Stimulated activated naive CD8-positive, alpha-beta T cell treated with anti-CD3 and anti-CD28 coated beads, Interleukin-15, amount 100 ng/mL, for 72 hours (primary cell): ENCODE measurements at regions not wholly inside any gene's neighbourhood (a gene's known extent, or its start where the extent isn't known, plus 50 kb on each side); places are given as distances from the start of the nearest gene placed in this dataset.

Experiments used
- ATAC-seq: fragments of 150-1000 bp; cut with Tn5 transposase; 2 replicates; pipeline ENCODE4 v1.10.0; 2021; ENCODE audit warnings: mild to moderate bottlenecking, moderate library complexity
- DNase-seq, 2 donors: peaks; one replicate each; pipeline ENCODE4 v3.0.0; 2021 to 2022
- H3K27ac Mint-ChIP-seq, 2 donors: one replicate each; pipeline ENCODE4 v1.8.0; 2022; ENCODE audit warnings: mild to moderate bottlenecking in 2 of 2, mixed read lengths in 2 of 2, moderate library complexity in 2 of 2
- H3K27me3 Mint-ChIP-seq: one replicate; pipeline ENCODE4 v1.8.0; 2022; ENCODE audit warnings: mixed read lengths
- H3K4me1 Mint-ChIP-seq: one replicate; pipeline ENCODE4 v1.8.0; 2022; ENCODE audit warnings: mild to moderate bottlenecking, mixed read lengths
- H3K4me3 Mint-ChIP-seq, 2 donors: one replicate each; pipeline ENCODE4 v1.8.0; 2022; ENCODE audit warnings: mild to moderate bottlenecking in 2 of 2, mixed read lengths in 2 of 2, moderate library complexity in 1 of 2
- H3K9me3 Mint-ChIP-seq, 2 donors: one replicate each; pipeline ENCODE4 v1.8.0; 2022; ENCODE audit warnings: mixed read lengths in 2 of 2

- DNase-seq: no peak
- no peak for ATAC-seq
- Mint-ChIP-seq H3K27me3 (no peaks in the 10 kb centered on the region), H3K4me3 (no peak overlapping the region), H3K4me1 (peaks cover 5% of the 10 kb centered on the region), H3K9me3 (no peaks in the 10 kb centered on the region), H3K27ac (no peak overlapping the region)
Observed at GRCh38 chr15:66899555-66900350, 165.6 kb upstream of the SMAD3 start.

- H3K4me1 Mint-ChIP-seq: peaks cover 5% of the 10 kb centered on the region
- H3K27ac Mint-ChIP-seq: peak overlapping the region in 1 of 2 donors; percentile 38
- ATAC-seq (no peak), DNase-seq (no peak)
- H3K27me3 Mint-ChIP-seq: no peaks in the 10 kb centered on the region
- no peak overlapping the region for H3K4me3 Mint-ChIP-seq
- H3K9me3 Mint-ChIP-seq: no peaks in the 10 kb centered on the region
Observed at GRCh38 chr15:66900586-66901310, 164.7 kb upstream of the SMAD3 start.

GRCh38 chr15:66901336-66902100 is 163.9 kb upstream of the SMAD3 start:
- H3K4me1 Mint-ChIP-seq: peaks cover 5% of the 10 kb centered on the region
- no peaks in the 10 kb centered on the region for H3K27me3 Mint-ChIP-seq
- peaks cover 3 to 6% of the 10 kb centered on the region in 2 donors for H3K9me3 Mint-ChIP-seq
- DNase-seq: no peak
- H3K4me3 Mint-ChIP-seq: no peak overlapping the region
- no peak for ATAC-seq
- peak overlapping the region in 1 of 2 donors; percentile 38 for H3K27ac Mint-ChIP-seq

GRCh38 chr15:66905185-66905584 is 160.2 kb upstream of the SMAD3 start:
- ATAC-seq (no peak), DNase-seq (no peak)
- no peak overlapping the region for H3K27ac Mint-ChIP-seq
- H3K9me3 Mint-ChIP-seq: peaks cover 6 to 8% of the 10 kb centered on the region in 2 donors
- peaks cover 11% of the 10 kb centered on the region for H3K4me1 Mint-ChIP-seq
- no peaks in the 10 kb centered on the region for H3K27me3 Mint-ChIP-seq
- no peak overlapping the region for H3K4me3 Mint-ChIP-seq

DNA sequence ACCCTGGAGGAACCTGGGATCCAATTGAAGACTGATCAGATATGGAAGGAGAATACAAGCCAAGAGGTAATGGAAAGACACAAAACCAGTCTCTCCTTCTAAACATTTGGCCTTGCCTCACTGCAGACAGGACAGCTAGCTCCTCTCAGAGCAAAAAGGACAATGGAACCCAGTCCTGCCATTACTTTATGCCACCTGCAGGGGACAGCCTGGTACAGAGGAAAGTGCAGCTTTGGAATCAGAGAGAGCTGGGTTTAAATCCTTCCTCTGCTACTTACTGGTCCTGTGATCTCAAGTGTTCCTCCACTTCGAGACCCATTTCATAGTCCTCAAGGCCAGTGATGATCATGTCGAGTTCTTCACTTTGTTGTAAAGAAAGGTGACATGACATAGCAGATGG is 159.4 kb upstream of the SMAD3 start:
- Mint-ChIP-seq H3K27me3 (no peaks in the 10 kb centered on the region), H3K9me3 (peaks cover 6 to 8% of the 10 kb centered on the region in 2 donors), H3K27ac (no peak overlapping the region), H3K4me1 (peaks cover 11% of the 10 kb centered on the region), H3K4me3 (no peak overlapping the region)
- no peak for ATAC-seq
- DNase-seq: no peak

GRCh38 chr15:66906668-66907614 is 158.5 kb upstream of the SMAD3 start:
- Mint-ChIP-seq H3K9me3 (peaks cover 6 to 8% of the 10 kb centered on the region in 2 donors), H3K4me3 (no peak overlapping the region), H3K4me1 (peaks cover 19% of the 10 kb centered on the region), H3K27me3 (no peaks in the 10 kb centered on the region), H3K27ac (no peak overlapping the region)
- ATAC-seq (no peak), DNase-seq (no peak)

DNA sequence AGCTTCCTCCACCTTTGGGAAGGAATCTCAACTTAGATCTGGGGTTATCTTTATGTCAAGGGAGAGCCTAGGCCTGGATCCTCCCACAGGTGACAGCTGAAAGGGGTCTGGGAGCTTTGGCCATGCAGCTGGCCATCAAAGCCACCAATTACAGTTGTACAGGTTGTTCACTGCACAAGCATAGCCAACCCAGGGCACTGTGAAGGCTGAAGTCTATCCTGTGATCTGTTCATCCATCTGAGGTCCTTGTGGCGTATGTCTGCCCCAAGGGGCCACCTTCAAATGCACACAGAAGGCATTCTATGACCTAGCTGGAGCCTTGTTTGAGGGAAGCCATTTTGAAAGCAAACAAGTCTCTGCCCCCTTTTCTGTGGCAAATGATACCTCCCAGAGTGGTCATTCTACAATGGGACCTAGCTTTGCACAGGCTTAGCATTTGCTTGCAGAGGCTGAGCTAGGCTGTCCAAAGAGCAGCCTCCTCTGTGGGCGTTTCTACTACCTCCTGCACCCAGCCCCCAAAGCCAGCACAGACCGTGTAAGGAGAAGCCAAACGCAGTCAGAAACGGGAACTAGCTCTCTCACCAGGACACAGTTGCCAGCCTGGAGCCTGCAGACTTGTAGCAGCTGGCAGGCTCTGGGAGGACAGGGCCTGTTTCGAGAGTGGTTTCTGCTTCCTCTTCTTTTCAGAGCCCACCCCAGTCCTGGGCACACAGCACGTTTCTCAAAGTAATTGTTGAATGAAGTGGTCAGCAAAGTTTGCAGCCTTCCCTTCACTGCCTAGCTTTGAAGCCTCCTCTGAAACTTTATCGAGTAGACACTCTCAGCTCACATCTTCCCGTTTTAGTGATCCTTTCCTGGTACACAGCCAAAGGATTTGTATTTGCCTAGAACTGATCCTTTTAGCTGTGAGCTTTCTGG is 157.3 kb upstream of the SMAD3 start:
- Mint-ChIP-seq H3K27me3 (no peaks in the 10 kb centered on the region), H3K9me3 (peaks cover 6 to 8% of the 10 kb centered on the region in 2 donors), H3K4me1 (peaks cover 31% of the 10 kb centered on the region), H3K4me3 (no peak overlapping the region), H3K27ac (peak overlapping the region in 1 of 2 donors; percentile 72)
- no peak for ATAC-seq
- DNase-seq: no peak

DNA sequence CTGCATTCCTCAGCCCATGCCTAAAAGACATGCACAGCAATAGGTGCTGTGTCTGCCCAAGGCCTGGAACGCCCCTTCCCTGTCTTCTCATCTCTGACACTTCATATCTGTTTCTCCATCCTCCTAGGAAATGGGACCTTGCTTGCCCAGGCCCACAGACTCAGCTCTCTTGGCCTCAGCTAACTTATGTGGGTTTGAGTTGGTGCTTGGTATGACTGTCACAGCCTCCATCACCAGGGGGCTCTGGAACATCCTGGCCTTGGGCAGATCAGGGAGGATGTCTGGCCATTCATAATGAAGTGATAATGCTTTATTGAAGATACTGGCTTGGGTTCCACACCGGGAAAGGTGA is 156.7 kb upstream of the SMAD3 start:
- Mint-ChIP-seq H3K27me3 (no peaks in the 10 kb centered on the region), H3K9me3 (peaks cover 6 to 8% of the 10 kb centered on the region in 2 donors), H3K27ac (peak overlapping the region in 1 of 2 donors; percentile 72), H3K4me1 (peaks cover 30% of the 10 kb centered on the region), H3K4me3 (no peak overlapping the region)
- DNase-seq (no peak), ATAC-seq (no peak)

GRCh38 chr15:66909381-66909890 is 156.0 kb upstream of the SMAD3 start:
- ATAC-seq (no peak), DNase-seq (no peak)
- no peak overlapping the region for H3K4me3 Mint-ChIP-seq
- peaks cover 26% of the 10 kb centered on the region for H3K4me1 Mint-ChIP-seq
- peaks cover 5% of the 10 kb centered on the region for H3K27me3 Mint-ChIP-seq
- peak overlapping the region in 1 of 2 donors; percentile 3 for H3K27ac Mint-ChIP-seq
- peaks cover 6 to 8% of the 10 kb centered on the region in 2 donors for H3K9me3 Mint-ChIP-seq

GRCh38 chr15:66911131-66911700 is 154.2 kb upstream of the SMAD3 start:
- no peak for DNase-seq
- Mint-ChIP-seq H3K9me3 (peaks cover 5 to 6% of the 10 kb centered on the region in 2 donors), H3K27ac (no peak overlapping the region), H3K4me1 (peaks cover 26% of the 10 kb centered on the region), H3K4me3 (no peak overlapping the region), H3K27me3 (peaks cover 23% of the 10 kb centered on the region)
- no peak for ATAC-seq

- no peak overlapping the region for H3K4me3 Mint-ChIP-seq
- peak; percentile 93 for ATAC-seq
- peak overlapping the region in 1 of 2 donors; percentile 39 for H3K27ac Mint-ChIP-seq
Observed at GRCh38 chr15:66912001-66912400, 153.4 kb upstream of the SMAD3 start.

DNA sequence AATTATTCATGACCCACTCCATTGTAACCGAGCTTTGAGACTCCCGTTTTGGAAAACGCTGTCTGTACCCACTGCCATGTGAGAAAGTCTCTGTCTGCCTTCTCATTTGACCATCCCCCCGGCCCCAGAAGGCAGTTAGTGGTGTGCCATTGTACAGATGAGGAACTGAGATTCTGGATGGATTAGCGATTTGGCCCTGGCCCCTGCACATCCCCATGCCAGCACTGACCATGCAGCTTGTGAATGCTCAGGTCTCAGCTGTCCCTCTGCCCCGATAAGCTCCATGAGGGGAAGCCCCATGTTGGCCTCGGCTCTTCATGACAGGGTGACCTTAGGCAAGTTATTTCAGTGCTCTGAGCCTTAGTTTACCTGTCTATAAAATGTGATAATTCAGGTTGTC is 153.0 kb upstream of the SMAD3 start:
- Mint-ChIP-seq H3K27me3 (peaks cover 32% of the 10 kb centered on the region), H3K4me3 (peak overlapping the region in 1 of 2 donors; percentile 24), H3K4me1 (peaks cover 26% of the 10 kb centered on the region), H3K27ac (peak overlapping the region in 1 of 2 donors; percentile 13), H3K9me3 (peaks cover 10 to 11% of the 10 kb centered on the region in 2 donors)
- no peak for DNase-seq
- no peak for ATAC-seq

More at GRCh38 chr15:66912001-66912400, 153.4 kb upstream of the SMAD3 start:
- H3K27me3 Mint-ChIP-seq: peaks cover 31% of the 10 kb centered on the region
- peaks cover 26% of the 10 kb centered on the region for H3K4me1 Mint-ChIP-seq
- peak; percentile 27 to 45 for DNase-seq
- peaks cover 6 to 7% of the 10 kb centered on the region in 2 donors for H3K9me3 Mint-ChIP-seq

DNA sequence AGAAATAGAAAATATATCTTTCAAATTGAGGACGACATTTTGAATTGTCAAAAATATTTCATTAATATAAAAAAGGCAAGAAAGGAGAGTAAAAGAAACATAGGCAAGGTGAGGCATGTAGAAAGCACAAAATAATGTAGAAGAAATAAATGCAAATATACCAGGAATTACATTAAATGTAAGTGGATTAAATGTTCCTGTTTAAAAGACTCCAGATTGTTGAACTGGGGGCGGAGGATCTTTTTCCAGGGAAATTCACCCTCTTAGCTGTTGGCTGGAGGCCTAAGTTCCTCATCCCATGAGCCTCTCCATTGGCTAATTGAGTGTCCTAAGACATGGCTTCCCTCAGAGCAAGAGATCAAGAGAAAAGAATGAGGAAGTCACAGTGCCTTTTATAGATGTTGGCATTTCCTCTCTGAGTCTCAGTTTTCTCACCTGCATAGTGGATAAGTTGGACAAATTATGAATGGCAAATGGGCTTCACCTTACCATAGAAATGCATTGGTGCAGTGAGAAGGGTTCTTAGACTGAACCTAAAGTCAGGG is 147.4 kb upstream of the SMAD3 start:
- Mint-ChIP-seq H3K4me3 (no peak overlapping the region), H3K27me3 (peaks cover 61% of the 10 kb centered on the region), H3K4me1 (peaks cover 3% of the 10 kb centered on the region), H3K27ac (no peak overlapping the region), H3K9me3 (peaks cover 12 to 30% of the 10 kb centered on the region in 2 donors)
- ATAC-seq (no peak), DNase-seq (no peak)
